ENCODE measurements at regions not wholly inside any gene's neighbourhood (a gene's known extent, or its start where the extent isn't known, plus 50 kb on each side); places are given as distances from the start of the nearest gene placed in this dataset.

DNA sequence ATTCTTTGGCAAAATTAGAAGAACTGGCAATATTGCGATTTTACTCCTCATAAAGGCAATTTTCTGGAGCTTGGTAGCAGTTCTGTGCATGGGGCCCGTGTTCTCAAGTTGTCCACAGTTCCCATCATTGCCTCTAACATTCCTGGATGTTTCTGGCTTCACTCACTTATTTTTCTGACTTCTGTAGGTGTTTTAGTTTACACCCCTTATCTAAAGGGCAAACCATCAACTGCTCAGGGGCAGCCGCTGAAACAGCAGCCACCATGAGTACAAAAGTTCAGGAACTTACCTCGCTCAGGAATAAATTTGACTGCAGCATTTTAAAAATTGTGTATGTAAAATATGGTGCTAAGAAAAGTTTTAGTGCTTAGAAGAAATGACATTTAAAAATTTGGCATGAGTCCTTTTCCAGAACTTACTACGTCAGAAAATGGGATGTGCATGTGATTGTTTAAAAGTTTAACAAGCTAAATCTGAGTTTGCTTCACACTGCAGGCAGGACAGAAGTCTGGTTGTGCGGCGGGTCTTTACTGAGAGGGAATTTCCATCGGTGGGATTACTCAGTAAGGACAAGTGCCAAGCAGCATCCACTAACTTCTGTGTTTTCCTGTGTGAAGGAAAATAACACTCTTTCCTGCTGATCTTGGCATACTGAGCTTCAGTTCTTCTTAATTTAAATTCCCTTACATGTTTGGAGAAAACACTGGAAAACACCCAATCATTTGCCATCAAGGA is 261.7 kb downstream of the MAT2B start:
- no peak overlapping the region for H3K4me3 ChIP-seq (ENCODE audit: insufficient read depth, low read depth, low read length)
- whole genome bisulfite sequencing, 2 experiments = 93 to 95% methylated on average over 8 of the region's 8 CpGs
- no peak overlapping the region for H3K27ac ChIP-seq (ENCODE audit: insufficient read depth, low read depth, low read length, poor library complexity, severe bottlenecking)
- H3K36me3 ChIP-seq (ENCODE audit: control insufficient read depth, insufficient read depth, low read length) = no peaks in the 10 kb centered on the region
- H3K27me3 ChIP-seq (ENCODE audit: control insufficient read depth, insufficient read depth, low read length, poor library complexity, severe bottlenecking) = no peaks in the 10 kb centered on the region
- no peaks in the 10 kb centered on the region for H3K4me1 ChIP-seq (ENCODE audit: control insufficient read depth, insufficient read depth, low read length)
- H3K9me3 ChIP-seq (ENCODE audit: control insufficient read depth, low read length) = no peaks in the 10 kb centered on the region

DNA sequence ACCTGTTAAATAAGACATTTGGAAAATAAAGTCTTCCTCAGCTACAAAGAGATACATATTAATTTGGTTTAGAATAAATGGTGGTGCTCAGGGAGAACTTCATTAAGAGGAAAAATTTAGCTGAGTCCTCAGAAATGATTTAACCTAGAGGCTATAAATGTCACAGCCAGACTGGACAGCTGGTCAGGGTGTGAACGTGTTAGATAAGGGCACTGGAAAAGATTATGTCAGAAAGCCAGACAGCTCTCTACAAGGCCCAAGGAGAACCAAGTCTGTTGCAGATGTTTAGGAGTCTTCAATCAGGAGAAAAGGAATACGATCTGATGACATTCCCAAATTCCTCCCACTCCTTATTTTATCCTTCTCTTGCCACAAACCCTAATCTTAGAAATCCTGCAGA is 265.2 kb downstream of the MAT2B start:
- H3K9me3 ChIP-seq (ENCODE audit: control insufficient read depth, low read length) = no peaks in the 10 kb centered on the region
- no peak overlapping the region for H3K27ac ChIP-seq (ENCODE audit: insufficient read depth, low read depth, low read length, poor library complexity, severe bottlenecking)
- H3K36me3 ChIP-seq (ENCODE audit: control insufficient read depth, insufficient read depth, low read length) = no peaks in the 10 kb centered on the region
- no peak overlapping the region for H3K4me3 ChIP-seq (ENCODE audit: insufficient read depth, low read depth, low read length)
- no peaks in the 10 kb centered on the region for H3K27me3 ChIP-seq (ENCODE audit: control insufficient read depth, insufficient read depth, low read length, poor library complexity, severe bottlenecking)
- 78 to 85% methylated on average over 1 to 2 of the region's 2 CpGs for WGBS, 2 experiments
- no peaks in the 10 kb centered on the region for H3K4me1 ChIP-seq (ENCODE audit: control insufficient read depth, insufficient read depth, low read length)

DNA sequence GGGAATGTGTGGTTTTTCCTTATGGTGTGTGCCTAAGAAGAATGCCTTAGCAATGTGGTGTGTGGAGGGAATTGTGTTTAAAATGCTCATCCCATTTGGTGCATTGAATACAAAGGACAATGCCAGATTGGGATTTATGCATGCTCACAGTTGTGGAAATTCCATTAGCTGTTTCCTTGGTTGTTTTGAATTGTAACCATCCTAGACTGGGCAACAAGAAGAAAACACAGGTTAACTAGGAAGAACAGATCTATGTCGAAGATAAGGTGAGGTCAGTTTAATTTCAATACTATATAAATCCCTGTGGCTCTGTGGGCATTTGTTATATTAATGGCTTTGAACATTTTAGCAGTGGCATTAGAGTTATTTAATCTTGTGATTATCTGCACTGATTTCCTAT is 266.8 kb downstream of the MAT2B start:
- WGBS, 2 experiments = 100% methylated on average over 1 of the region's 1 CpG; no CpG with 5 or more reads in 1 of the 2 experiments

DNA sequence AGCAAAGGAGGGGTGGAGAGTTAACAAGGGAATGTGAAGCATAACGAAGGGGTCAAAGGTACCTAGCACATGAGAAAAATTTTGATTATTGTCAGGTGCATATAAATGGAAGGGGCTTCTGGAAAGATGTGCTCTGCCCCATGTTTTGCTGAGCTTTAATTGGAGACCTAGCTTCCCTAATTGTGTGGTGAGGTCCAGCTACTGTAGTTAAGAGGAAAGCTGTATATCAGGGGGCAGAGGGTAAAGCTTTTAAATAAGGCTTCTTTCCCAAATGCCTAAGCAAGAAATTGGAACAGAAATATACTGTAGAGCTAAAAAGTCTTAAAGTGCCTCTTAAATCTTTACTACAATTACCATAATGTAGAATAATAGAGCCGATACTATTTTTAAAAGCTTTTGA is 267.2 kb downstream of the MAT2B start:
- no peaks in the 10 kb centered on the region for H3K27me3 ChIP-seq (ENCODE audit: control insufficient read depth, insufficient read depth, low read length, poor library complexity, severe bottlenecking)
- no peak overlapping the region for H3K27ac ChIP-seq (ENCODE audit: insufficient read depth, low read depth, low read length, poor library complexity, severe bottlenecking)
- 90 to 98% methylated on average over 2 of the region's 2 CpGs for WGBS, 2 experiments
- H3K4me1 ChIP-seq (ENCODE audit: control insufficient read depth, insufficient read depth, low read length) = no peaks in the 10 kb centered on the region
- H3K9me3 ChIP-seq (ENCODE audit: control insufficient read depth, low read length) = no peaks in the 10 kb centered on the region
- no peaks in the 10 kb centered on the region for H3K36me3 ChIP-seq (ENCODE audit: control insufficient read depth, insufficient read depth, low read length)
- no peak overlapping the region for H3K4me3 ChIP-seq (ENCODE audit: insufficient read depth, low read depth, low read length)

More for the DNA sequence above, 266.8 kb downstream of the MAT2B start:
- Histone ChIP-seq H3K36me3 (ENCODE audit: control insufficient read depth, insufficient read depth, low read length) (no peaks in the 10 kb centered on the region), H3K4me3 (ENCODE audit: insufficient read depth, low read depth, low read length) (no peak overlapping the region), H3K27me3 (ENCODE audit: control insufficient read depth, insufficient read depth, low read length, poor library complexity, severe bottlenecking) (no peaks in the 10 kb centered on the region), H3K27ac (ENCODE audit: insufficient read depth, low read depth, low read length, poor library complexity, severe bottlenecking) (no peak overlapping the region), H3K9me3 (ENCODE audit: control insufficient read depth, low read length) (no peaks in the 10 kb centered on the region), H3K4me1 (ENCODE audit: control insufficient read depth, insufficient read depth, low read length) (no peaks in the 10 kb centered on the region)

DNA sequence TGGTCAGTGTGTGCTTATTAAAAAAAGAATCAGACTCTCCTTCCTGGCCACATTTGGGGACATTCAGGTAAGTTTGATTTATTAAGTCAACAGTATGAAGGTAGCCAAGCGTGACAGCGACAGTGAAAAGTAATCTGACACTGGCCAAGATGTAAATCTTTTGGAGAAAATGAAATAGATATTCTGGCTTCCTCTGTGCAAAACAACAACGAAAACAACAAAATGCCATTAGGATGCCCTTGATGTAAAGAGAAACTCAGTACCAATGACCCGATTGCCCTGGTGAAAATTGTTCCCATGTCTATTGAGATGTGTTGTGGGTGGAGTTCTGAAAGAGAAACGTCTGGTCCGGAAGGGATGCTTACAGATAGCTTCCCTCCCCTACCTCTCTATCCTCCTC is 267.8 kb downstream of the MAT2B start:
- H3K4me3 ChIP-seq (ENCODE audit: insufficient read depth, low read depth, low read length) = no peak overlapping the region
- 88 to 96% methylated on average over 6 of the region's 6 CpGs for WGBS, 2 experiments
- H3K27ac ChIP-seq (ENCODE audit: insufficient read depth, low read depth, low read length, poor library complexity, severe bottlenecking) = no peak overlapping the region
- no peaks in the 10 kb centered on the region for H3K4me1 ChIP-seq (ENCODE audit: control insufficient read depth, insufficient read depth, low read length)
- H3K36me3 ChIP-seq (ENCODE audit: control insufficient read depth, insufficient read depth, low read length) = no peaks in the 10 kb centered on the region
- H3K27me3 ChIP-seq (ENCODE audit: control insufficient read depth, insufficient read depth, low read length, poor library complexity, severe bottlenecking) = no peaks in the 10 kb centered on the region
- no peaks in the 10 kb centered on the region for H3K9me3 ChIP-seq (ENCODE audit: control insufficient read depth, low read length)

DNA sequence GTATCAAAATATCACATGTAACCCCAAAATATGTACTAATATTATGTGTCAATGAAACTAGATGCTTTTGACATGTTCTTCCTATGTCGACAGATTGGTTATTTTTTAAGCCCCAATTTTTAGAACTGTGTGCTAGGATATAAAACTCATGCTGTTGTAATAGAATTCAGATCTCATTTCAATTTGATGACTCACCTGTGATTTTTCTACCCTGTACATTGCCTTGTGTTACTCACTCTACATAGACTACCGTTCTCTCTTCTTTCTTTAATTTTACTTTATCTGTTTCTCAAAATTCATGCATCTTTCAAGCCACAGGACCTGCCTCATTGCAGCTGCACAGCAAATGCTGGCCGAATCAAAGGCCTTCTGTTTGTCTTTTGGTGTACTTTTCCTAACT is 284.5 kb downstream of the MAT2B start:
- no peak overlapping the region for H3K27ac ChIP-seq (ENCODE audit: insufficient read depth, low read depth, low read length, poor library complexity, severe bottlenecking)
- no peaks in the 10 kb centered on the region for H3K36me3 ChIP-seq (ENCODE audit: control insufficient read depth, insufficient read depth, low read length)
- 86 to 95% methylated on average over 3 of the region's 3 CpGs for WGBS, 2 experiments
- H3K27me3 ChIP-seq (ENCODE audit: control insufficient read depth, insufficient read depth, low read length, poor library complexity, severe bottlenecking) = no peaks in the 10 kb centered on the region
- H3K4me1 ChIP-seq (ENCODE audit: control insufficient read depth, insufficient read depth, low read length) = no peaks in the 10 kb centered on the region
- H3K4me3 ChIP-seq (ENCODE audit: insufficient read depth, low read depth, low read length) = no peak overlapping the region
- no peaks in the 10 kb centered on the region for H3K9me3 ChIP-seq (ENCODE audit: control insufficient read depth, low read length)

DNA sequence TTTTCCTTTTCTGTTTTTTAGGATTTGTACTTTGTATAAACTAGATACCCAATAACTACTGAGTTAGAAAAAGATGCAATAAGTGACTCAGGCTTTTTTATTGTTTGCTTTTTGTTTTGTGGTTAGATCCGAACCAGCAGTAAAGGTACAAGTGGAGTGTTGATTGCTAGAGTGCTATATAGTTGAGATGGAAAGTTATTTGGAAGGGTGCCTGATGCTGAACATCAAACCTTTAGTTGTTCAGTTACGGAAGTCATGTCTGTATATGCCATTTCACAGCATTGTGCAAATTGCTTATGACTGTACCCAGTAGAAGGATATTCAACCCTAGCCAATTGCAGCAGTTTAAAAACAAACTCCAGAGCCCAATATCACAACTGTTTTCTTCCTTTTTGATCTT is 285.1 kb downstream of the MAT2B start:
- no peaks in the 10 kb centered on the region for H3K4me1 ChIP-seq (ENCODE audit: control insufficient read depth, insufficient read depth, low read length)
- no peaks in the 10 kb centered on the region for H3K36me3 ChIP-seq (ENCODE audit: control insufficient read depth, insufficient read depth, low read length)
- WGBS, 2 experiments = 93 to 98% methylated on average over 2 of the region's 2 CpGs

DNA sequence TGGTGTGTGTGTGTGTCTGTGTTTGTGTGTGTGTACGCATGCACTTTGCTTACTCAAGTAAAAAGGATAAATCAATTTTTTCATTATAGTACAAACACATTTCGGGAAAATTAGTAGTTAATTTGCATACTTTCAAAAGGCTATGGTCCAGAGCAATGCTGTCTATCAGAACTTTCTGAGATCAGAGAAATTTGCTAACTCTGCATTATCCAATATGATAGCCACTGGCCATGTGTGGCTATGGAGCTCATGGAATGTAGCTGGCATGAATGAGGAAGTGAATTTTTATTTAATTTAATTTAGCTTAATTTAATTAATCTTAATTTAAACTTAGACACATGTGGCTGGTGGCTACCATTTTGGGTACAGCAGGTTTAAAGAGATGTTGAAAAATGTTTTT is 289.6 kb downstream of the MAT2B start:
- Histone ChIP-seq H3K4me1 (ENCODE audit: control insufficient read depth, insufficient read depth, low read length) (no peaks in the 10 kb centered on the region), H3K27ac (ENCODE audit: insufficient read depth, low read depth, low read length, poor library complexity, severe bottlenecking) (no peak overlapping the region), H3K27me3 (ENCODE audit: control insufficient read depth, insufficient read depth, low read length, poor library complexity, severe bottlenecking) (no peaks in the 10 kb centered on the region), H3K36me3 (ENCODE audit: control insufficient read depth, insufficient read depth, low read length) (no peaks in the 10 kb centered on the region), H3K4me3 (ENCODE audit: insufficient read depth, low read depth, low read length) (no peak overlapping the region), H3K9me3 (ENCODE audit: control insufficient read depth, low read length) (no peaks in the 10 kb centered on the region)
- WGBS, 2 experiments = 83 to 100% methylated on average over 1 of the region's 2 CpGs

More for the DNA sequence above, 285.1 kb downstream of the MAT2B start:
- Histone ChIP-seq H3K4me3 (ENCODE audit: insufficient read depth, low read depth, low read length) (no peak overlapping the region), H3K27me3 (ENCODE audit: control insufficient read depth, insufficient read depth, low read length, poor library complexity, severe bottlenecking) (no peaks in the 10 kb centered on the region), H3K9me3 (ENCODE audit: control insufficient read depth, low read length) (no peaks in the 10 kb centered on the region), H3K27ac (ENCODE audit: insufficient read depth, low read depth, low read length, poor library complexity, severe bottlenecking) (no peak overlapping the region)

DNA sequence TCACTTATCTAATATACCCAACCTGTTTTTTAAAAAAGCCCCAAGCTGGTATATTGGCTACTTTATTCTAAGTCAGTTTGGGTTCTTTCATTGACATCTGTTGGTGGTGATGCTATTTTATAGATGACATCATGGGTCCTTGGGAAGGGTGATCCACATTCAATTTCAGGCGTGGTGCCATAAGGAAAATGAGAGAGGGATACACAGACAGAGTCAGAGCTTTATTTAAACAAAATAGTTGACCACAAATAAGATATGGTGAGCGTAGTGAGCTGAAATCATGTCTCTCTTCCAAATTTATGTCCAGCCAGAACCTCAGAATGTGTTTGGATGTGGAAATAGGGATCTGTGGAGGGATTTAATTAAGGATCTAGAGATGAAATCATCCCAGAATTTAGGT is 302.4 kb downstream of the MAT2B start:
- no peaks in the 10 kb centered on the region for H3K27me3 ChIP-seq (ENCODE audit: control insufficient read depth, insufficient read depth, low read length, poor library complexity, severe bottlenecking)
- WGBS, 2 experiments = 89 to 97% methylated on average over 2 of the region's 2 CpGs

DNA sequence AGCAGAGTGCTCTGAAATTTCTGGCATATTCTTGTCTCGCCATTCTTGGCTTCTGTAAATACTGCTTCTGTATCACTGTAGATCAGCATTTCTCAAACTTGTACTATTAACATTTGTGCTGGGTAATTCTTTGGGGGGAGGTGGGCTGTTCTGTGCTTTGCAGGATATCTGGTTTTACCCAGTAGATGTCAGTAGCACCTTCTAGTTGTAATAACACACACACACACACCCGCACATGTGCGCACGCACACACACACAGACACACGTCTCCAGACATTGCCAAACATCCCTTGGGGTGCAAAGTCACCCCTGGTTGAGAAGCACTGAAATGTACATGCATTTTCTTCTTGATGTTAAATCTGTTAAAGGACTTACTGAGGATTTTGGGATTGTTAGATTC is 304.1 kb downstream of the MAT2B start:
- Histone ChIP-seq H3K27me3 (ENCODE audit: control insufficient read depth, insufficient read depth, low read length, poor library complexity, severe bottlenecking) (no peaks in the 10 kb centered on the region), H3K27ac (ENCODE audit: insufficient read depth, low read depth, low read length, poor library complexity, severe bottlenecking) (no peak overlapping the region), H3K4me3 (ENCODE audit: insufficient read depth, low read depth, low read length) (no peak overlapping the region), H3K9me3 (ENCODE audit: control insufficient read depth, low read length) (no peaks in the 10 kb centered on the region), H3K36me3 (ENCODE audit: control insufficient read depth, insufficient read depth, low read length) (no peaks in the 10 kb centered on the region), H3K4me1 (ENCODE audit: control insufficient read depth, insufficient read depth, low read length) (no peaks in the 10 kb centered on the region)
- 77 to 81% methylated on average over 5 of the region's 5 CpGs for WGBS, 2 experiments

More for the DNA sequence above, 302.4 kb downstream of the MAT2B start:
- Histone ChIP-seq H3K4me3 (ENCODE audit: insufficient read depth, low read depth, low read length) (no peak overlapping the region), H3K27ac (ENCODE audit: insufficient read depth, low read depth, low read length, poor library complexity, severe bottlenecking) (no peak overlapping the region), H3K9me3 (ENCODE audit: control insufficient read depth, low read length) (no peaks in the 10 kb centered on the region), H3K4me1 (ENCODE audit: control insufficient read depth, insufficient read depth, low read length) (no peaks in the 10 kb centered on the region), H3K36me3 (ENCODE audit: control insufficient read depth, insufficient read depth, low read length) (no peaks in the 10 kb centered on the region)

All from ectodermal cell (in vitro differentiated cells).